ENCODE measurements at regions not wholly inside any gene's neighbourhood (a gene's known extent, or its start where the extent isn't known, plus 50 kb on each side); places are given as distances from the start of the nearest gene placed in this dataset.

DNA sequence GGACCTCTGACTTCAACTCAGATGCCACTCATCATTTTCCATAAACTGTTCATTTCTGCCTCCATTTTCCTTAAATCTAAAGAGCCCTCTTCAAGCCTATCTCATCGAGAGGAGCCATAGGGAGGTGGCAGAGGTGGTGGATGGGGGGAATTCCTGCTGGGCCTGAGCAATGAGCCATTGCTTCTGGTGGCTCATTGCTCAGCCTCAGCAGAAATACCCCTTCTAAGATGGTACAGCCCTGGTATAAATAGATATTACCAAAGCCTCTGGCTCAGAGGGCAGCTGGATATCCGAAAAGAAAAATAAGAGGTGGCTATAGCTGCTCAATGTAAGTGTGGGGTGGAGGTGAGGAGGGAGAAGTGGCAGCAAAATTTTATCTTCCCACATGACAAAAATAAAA lies 313.5 kb downstream of the CAAP1 start:
- DNase-seq (ENCODE audit: extremely low read depth, low read depth) = no peak

DNA sequence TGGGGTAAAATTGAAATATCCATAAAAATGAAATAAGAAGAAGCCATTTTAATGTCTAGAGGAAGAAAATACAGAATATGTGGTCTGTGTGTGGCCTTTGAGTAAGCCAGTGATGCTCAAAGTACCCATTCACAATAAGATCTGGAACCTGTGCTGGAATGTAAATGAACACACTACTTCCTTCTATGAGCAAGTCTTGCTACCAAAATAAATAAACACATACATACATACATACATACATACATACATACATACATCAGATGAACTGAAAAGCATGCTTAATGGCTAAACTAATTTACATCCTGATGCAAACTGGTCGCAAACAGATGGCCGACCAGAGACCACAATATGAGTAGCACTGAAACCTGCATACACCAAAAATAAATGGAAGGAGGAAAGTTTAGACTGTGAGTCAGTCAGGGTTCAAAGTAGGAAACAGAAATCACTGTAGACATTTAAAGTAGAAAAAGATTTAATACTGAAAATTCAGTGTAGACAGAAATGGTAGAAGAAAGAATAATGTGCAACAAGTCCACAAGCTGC lies 317.6 kb downstream of the CAAP1 start:
- DNase-seq (ENCODE audit: extremely low read depth, low read depth) = no peak

DNA sequence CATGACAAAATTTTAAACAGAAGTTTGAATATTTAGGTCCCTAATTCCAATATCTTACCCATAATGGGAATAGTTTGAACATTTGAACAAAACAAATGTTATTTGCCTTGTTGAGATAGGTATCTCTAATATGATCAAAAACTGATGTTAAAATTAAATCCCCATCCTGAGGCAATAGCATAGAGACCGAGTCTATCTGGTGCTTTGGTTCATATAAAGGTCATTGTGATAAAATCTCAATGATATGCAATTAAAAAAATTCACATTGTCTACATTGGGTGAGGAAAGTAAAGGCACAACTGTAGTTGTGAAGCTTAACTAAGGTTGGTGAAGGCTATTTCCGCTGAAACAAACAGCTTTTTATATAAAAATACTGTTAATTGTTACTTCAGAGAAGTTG lies 318.3 kb downstream of the CAAP1 start:
- no peak for DNase-seq (ENCODE audit: extremely low read depth, low read depth)

DNA sequence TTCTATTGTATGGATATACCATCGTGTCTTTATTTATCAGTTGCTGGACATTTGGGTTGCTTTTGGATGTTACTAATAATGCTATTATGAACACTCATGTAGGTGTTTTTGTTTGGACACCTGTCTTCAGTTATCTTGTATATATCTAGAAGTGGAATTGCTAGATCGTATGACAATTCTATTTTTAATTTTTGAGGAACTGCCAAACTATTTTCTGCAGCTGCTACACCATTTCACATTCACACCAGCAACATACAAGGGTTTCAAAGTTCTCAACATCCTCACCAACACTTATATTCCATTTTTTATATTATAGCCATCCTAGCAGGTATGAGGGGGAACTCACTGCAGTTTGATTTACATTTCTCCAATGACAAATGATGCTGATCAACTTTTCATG lies 324.6 kb downstream of the CAAP1 start:
- DNase-seq (ENCODE audit: extremely low read depth, low read depth) = no peak

DNA sequence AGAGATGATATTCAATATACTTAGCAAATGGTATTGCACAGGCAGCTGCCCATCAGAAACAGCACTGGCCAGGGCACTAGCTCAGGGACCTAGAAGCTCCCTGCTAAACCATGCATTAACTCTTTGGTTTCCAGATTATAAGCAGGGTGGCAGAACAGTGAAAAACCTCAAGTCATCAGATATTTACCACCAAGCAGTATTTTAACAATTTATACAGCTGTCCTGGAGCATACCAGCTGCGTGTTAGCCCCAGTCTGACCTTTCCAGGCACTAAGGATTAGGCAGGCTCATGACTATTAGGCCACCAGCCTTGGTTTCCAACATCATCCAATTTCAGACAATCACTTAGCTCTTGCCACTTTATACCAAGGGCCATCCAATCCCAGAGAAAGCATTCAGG lies 326.5 kb downstream of the CAAP1 start:
- no peak for DNase-seq (ENCODE audit: extremely low read depth, low read depth)

DNA sequence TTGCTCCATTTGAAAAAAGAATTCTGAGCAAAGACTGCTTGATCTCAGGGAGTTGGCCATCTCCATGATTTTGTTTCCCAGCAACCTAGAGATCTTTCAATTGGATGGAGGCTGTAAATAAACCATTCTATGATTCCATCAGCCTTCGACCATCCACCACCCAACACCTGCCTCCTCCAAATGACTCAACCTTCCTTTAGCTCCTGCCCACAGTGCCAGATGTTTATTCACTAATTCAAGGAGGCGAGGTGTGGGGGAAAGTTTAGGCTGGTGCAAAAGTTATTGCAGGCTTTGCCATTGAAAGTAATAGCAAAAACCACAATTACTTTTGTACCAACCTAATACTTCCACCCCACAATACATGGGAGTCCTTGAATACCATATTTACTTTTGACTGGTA lies 327.5 kb downstream of the CAAP1 start:
- DNase-seq (ENCODE audit: extremely low read depth, low read depth) = no peak

DNA sequence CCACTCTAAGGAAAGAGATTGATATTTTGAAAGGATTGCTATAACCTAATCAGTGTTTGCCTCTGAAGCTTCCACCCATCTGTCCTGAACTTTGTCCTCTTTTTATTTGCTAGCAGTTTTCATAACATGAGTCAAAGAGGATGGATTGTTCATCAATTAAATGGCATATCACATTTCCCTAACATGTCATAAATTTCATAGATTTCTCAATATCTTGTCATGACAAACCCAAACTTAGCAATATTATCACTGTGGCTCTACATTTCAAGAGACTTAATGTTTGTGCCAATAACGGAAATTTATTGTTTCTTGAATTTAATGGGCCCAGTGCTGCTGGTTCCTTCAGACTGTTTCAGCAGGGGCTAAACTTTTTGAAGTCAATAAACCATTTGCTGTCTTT lies 330.3 kb downstream of the CAAP1 start:
- no peak for DNase-seq (ENCODE audit: extremely low read depth, low read depth)

DNA sequence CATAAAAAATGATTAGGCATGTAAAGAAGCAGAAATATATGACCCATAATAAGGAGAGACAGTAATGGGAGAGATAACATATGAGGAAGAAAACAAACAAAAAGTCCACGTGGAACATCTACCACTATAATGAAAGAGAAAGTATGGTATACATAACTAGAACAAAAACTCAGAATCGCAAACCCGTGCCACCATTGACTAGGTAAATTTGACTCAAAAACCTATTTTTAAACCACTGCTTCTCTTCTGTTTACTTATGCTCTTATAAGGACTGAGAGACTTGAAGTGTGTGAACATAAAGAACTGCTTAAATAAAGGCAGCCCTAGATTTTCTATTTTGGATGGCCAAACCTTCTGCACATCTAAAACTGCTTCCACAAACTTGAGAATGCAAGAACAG lies 330.7 kb downstream of the CAAP1 start:
- DNase-seq (ENCODE audit: extremely low read depth, low read depth) = no peak

DNA sequence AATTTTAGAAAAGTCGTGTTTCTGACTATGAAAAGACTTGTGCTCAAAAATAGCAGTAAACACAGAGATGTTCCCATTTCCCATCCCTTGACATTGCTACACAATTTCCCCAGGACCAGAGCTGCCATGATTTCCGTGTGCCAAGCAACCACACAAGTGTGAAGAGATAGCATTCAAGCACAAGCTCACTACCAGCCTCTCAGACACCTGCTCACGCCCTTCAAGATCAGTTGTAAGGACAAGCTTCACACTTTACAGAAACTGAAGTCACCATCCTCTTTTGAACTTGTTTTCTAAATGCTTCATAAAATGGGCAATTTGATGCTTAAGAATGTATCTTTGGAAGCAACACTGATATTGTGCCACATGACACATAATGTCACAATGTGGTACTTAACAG lies 333.1 kb downstream of the CAAP1 start:
- no peak for DNase-seq (ENCODE audit: extremely low read depth, low read depth)

DNA sequence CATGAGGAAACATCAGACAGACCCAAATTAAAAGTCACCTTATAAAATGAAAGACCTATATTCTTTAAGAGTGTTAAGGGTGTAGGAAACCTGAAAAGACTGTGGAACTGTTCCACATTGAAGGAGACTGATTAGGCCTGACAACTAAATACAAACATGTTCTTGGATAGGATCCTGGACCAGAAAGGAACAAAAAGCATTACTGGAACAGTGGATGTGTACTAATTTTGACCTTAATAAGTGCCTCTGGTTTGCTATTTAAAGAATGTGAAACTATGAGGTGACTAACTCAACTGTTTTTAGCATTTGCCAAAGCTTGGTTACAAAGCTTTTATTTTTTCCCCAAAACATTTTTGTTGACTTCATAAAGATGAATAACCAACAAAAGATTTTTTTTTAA lies 340.6 kb downstream of the CAAP1 start:
- DNase-seq (ENCODE audit: extremely low read depth, low read depth) = no peak

DNA sequence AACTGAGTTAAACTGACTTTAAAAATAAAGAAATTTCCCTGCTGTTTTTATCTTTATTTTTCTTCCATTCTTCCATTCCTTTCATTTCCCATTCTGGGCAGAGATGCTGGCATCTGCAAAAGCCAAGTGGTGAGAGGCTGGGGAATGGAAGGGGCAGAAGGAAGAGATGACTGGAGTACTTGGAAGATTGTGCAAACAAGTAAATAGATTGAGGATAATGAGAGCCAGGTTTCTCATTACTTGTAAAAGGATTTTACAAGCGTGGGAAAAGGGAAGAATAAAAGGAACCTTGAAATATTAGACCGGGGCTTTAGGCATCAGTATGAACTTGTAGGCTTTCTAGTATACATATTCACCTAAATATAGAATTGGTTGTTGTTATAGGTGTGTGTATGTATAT lies 341.2 kb downstream of the CAAP1 start:
- DNase-seq (ENCODE audit: extremely low read depth, low read depth) = no peak

DNA sequence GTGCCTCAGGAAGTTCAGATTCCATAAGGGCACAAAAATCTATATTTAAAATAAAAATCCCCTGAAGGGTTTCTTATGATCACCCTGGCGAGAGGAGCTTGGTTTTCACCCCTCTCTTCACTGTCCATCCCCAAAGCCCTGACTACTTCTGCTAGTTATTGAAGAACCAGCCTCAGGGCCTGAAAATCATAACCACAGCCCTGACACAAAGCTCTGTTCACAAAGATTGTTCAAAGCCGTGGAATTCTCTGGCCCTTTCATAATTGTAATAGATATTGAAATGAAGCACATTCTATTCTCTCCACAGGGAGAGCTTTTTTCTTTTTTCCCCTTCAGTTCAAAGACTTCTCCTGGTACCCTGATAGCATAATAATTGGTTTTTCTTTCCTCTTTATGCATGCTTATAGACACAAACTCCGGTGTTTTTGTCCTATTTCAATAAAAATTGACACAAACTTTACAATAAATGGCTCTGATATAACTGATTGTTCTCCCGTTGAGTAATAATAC lies 343.8 kb downstream of the CAAP1 start:
- DNase-seq (ENCODE audit: extremely low read depth, low read depth) = no peak

DNA sequence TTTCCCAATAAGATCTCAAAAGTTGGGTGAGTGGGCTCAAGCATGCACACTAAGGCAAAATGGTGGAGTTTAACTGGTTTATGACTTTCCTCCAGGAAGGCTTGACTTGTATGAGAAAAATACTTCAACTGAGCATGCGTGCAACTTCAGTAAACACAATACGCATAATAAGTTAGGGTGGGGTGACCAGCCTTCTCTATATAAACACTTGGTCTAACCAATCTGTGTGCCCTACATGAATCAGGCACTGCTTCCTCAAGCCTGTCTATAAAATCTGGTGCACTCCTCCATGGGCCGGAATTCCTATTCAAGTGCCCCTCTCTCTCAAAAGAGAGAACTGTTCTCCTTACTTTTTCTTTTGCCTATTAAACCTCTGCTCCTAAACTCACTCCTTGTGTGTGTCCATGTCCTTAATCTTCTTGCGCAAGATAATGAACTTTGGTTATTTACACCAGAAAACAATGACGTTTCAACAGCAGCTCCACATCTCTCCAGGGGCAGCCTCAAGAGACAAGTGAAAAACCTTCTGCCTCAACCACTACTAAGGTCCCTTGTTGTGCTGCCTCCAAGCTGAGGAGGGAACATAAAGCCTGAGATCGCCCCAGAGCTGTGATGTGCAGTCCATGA lies 352.6 kb downstream of the CAAP1 start:
- DNase-seq (ENCODE audit: extremely low read depth, low read depth) = no peak

DNA sequence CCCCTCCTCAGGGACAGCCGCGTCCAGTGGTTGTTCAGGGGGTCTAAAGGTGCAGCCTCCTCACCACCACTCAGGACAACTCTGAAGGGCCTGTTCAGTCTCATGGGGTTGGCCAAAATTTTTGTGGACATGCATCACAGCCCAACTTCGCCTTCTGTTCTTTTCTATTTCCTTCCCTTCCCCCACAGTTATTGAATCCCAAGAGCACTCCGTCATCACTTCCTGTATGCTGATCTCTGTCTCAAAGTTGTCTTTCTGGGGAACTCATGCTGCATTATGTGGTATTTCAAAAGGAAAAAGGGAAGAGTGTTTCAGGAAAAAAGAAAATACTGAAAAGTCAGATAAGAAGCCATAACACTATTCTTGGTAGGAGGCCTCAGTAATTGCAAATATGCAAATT lies 355.4 kb downstream of the CAAP1 start:
- no peak for DNase-seq (ENCODE audit: extremely low read depth, low read depth)

DNA sequence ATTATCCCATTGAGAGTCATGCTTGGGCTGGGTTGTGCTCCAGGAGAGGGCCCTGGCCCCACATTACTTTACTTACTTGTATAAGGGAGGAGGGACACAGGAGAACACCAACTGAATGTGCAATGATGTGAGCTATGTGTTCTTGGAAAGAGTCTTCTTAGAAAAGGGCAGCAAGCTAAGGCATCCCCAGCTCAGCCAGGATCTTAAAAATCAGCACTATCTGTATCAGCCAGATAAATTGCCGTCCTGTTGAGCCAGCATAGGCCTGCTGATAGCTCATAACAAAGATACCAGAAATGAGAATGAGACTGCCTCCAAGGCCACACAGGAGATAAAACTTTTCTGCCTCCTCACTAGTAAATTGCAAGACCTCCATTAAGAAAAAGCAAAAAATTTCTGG lies 357.5 kb downstream of the CAAP1 start:
- DNase-seq (ENCODE audit: extremely low read depth, low read depth) = no peak

DNA sequence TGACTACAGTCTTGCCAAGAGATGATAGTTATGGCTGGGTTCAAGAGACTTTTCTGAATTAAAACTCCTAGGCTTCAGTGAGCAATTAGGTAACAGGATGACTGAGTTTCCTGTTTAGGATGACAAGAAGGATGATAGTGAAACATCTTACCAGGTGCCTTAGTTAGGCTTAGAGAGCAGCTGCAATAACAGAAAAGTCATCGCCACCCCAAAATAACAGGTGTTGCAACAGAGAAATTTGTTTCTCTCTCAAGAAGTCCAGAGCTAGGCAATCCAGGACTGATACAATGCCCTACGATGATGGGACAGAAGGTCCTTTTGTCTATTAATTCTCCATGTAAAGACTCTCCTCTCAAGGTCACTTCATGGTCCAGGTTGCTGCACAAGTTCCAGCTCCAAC lies 361.8 kb downstream of the CAAP1 start:
- no peak for DNase-seq (ENCODE audit: extremely low read depth, low read depth)

DNA sequence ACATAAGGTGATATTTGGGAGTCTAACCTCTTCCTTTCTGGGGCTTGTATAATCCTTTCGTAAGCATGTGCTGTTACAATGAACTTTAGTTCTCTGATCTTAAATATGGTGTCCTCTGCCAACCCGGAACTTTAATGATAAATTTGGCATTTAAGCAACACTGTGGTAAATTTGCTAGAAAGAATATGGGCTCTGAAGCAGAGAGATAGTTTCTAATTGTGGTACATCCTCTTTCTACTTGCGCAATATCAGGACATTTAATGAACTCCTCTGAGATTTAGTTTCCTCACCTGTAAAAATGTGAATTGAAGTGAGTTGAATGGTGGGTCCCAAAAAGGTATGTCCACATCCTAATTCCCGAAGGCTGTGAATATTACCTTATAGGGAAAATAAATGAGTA lies 364.7 kb downstream of the CAAP1 start:
- DNase-seq (ENCODE audit: extremely low read depth, low read depth) = no peak

DNA sequence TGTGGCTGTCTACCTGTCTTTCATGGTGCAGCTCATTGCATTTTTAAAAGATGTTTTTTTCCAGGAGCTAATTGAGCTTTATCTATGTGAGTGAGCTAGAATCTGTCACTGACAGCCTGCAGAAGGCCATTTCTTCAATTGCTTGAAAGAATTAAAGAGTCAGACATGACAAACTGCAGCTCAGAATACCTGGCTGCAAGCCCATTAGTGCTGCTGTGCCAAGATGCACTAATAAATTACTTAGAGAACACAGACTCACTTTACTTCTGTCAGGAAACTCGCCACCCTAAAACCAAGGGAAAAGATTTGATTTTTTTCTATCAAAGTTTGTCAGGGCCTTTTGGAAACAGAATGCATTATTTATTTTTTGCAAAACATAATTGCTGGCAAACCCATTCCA lies 368.3 kb downstream of the CAAP1 start:
- DNase-seq (ENCODE audit: extremely low read depth, low read depth) = no peak

DNA sequence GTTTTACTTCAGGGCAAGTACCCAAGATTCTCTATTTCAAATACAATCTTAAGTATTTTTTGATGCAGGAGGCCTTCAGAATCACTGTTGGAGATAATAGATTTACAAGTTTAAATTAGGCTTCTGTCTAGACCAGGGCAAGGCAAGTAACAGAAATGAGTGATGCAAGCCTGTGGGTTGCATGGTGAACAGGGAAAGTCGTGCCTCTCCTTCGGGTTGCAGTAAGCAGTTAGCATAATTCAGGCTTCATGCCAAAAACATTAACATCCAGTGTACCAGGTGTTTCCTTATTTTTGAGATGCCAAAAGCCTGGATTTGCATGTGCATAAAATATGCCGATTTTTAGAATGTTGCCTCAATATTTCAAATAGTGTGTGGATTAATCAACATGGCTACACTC lies 369.0 kb downstream of the CAAP1 start:
- DNase-seq (ENCODE audit: extremely low read depth, low read depth) = no peak

DNA sequence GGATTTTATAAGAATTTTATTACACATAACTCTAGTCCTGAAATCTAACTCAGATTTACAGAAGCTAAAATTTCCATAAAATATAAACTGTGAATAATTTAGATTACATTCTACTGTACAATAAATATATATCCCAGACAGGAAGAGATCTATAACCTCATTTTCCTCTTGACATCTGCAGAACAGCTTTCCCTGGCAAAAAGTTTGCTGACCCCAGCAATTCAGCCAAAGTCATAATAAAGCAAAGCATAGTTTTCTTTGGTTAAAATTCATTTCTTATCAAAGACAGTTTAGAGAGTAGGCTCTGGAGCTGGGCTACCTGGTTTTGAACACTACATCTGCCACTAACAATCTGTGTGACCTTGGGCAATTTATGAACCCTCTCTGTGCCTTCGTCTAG lies 372.5 kb downstream of the CAAP1 start:
- no peak for DNase-seq (ENCODE audit: extremely low read depth, low read depth)

DNA sequence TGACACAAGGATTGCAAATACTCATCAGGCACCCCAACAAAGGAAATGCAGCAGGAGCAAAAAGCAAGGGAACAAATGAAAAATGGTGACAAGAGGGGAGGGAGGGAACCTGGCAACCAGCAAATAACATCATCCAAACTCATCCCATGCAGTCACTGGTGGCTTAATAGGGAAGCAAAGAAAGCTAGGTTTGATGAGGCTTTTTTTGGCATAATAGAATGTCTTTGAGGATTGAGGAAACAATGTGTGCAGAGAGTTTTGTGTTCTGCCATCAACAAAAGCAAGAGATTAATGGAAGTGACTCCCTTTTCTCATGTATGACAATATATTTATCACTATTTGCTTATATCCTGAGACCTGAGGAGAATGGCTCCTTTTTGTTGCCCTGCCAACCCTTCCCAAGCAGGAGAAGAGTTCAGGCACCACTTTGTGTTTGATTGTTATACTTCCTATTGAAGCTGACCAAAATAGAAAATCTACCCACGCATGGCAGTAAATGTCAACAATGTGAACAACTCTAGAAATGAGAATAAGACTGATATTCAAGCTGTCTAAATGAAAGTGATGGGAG lies 375.7 kb downstream of the CAAP1 start:
- DNase-seq (ENCODE audit: extremely low read depth, low read depth) = no peak

DNA sequence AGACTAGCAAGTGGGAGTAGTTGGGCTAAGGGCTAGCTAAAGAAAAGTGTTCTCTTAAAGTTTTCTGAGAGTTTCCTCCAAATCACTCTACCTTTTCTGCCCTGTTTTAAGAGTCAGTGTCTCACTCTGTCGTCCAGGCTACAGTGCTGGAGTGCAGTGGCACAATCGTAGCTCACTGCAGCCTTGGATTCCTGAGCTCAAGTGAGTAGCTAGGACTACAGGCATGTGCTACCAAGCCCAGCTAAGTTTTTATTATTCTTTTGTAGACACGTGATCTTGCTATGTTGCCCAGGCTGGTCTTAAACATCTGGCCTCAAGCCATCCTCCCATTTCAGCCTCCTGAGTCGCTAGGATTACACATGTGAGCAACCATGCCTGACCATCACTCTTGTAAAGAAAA lies 378.9 kb downstream of the CAAP1 start:
- no peak for DNase-seq (ENCODE audit: extremely low read depth, low read depth)

DNA sequence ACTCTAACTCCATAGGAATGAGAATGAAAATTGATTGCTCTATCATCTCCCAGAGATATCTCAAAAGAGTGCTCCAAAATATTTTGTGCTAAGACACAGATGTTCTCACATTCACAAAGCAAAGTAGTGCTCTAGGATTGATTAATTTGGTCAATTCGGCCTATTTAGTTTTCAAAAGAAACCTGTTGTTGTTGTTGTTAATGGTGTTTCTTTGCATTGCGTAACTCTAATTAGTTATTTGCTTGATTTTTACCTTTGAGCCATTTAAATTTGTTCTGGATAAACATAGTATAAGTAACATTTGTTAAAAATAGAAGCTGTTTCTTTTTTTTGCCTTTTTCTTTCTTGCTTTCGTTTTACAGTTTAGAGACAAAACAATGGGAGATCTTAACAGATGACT lies 382.5 kb downstream of the CAAP1 start:
- DNase-seq (ENCODE audit: extremely low read depth, low read depth) = no peak
